ENCODE measurements at regions not wholly inside any gene's neighbourhood (a gene's known extent, or its start where the extent isn't known, plus 50 kb on each side); places are given as distances from the start of the nearest gene placed in this dataset.
"Not testable (repeated sequence)": the region's sequence is repeated elsewhere in the genome, so short reads cannot be mapped to it uniquely, and the experiment has no call there.

DNA sequence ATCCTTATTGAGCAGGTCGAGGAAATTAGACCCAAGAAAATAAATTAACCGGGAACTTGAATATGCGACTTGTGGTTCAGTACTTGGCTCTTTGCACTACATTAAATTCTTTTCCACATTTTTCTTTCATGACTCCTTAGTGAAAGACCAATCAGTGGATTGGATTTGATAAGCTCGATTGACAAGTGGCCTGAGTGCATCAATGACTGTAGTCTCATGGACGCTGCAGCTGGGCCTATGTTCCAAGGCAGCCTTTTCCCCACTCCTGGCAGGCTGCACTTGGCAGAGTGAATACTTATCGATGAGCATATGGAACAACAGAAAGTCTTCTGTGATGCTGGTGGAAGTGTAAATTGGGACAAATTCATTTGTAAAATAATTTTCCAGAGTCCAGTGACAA lies 210.8 kb upstream of the EXOC2 start:
- DNase-seq (ENCODE audit: low read depth, low spot score) = no peak

DNA sequence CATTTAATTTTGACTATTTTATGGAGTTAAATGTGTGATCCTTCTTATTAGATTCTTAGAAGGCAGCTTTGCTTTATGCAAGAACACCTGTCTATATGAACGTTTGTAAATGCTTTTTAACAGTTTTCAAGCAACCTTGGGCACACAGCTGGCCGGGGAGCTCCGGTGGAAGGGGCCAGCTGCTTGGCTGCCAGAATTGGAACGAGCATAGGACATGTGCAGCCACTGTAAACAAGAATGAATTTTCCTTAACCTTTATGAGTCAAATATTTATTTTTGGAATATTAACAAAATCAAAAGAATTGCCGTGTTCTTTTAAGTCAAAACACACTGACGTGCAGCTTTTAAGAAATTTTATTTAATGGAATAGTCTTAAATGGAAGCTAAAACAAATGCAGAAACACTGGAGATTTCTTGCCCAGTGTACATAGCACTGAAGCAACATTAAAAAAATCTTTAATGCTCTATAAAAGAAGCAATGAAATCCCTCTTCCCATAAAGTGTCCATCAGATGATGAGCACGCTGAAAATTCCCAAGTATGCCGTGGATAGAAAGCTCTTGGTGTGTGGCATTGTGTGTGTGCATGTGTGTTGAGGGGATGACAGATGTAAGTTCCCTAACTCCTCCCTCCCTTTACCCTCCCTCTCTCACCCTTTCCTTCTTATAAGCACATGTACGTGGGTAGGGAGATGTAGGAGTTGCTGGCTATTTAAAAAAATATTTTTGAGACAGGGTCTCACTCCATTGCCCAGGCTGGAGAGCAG lies 208.9 kb upstream of the EXOC2 start:
- no peak for DNase-seq (ENCODE audit: low read depth, low spot score)

- no peak for DNase-seq (ENCODE audit: low read depth, low spot score)
Observed at GRCh38 chr6:900716-901605, 208.0 kb upstream of the EXOC2 start.

DNA sequence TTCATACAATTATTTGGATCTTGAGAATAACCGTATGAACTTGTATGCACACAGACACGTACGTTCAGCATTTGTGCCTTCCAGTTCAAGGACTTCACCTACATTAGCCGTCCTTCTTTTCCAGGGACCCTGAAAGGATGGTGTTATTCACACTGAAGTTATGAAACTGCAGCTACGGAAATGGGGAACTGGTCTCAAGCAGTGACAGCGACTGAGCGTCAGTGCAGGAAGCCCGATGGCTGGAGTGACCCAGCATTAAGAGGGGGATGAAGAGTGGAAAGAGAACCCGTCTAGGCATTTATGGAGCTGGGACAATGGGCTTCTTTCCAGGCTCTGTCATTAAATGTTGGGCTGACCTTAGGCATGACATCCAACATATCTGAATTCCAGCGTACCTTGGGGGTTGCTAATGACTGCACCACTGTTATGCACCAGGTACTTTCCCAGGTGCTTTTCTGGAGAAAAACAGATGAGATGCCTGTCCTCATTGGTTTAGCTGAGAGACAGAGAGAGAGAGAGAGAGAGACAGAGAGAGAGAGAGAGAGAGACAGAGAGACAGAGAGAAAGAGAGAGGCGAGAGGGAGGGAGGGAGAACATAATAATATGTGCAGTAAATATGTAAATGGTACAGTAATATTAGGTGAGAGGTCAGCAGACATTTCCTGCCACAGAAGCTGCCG lies 204.7 kb upstream of the EXOC2 start:
- DNase-seq (ENCODE audit: low read depth, low spot score) = no peak

DNA sequence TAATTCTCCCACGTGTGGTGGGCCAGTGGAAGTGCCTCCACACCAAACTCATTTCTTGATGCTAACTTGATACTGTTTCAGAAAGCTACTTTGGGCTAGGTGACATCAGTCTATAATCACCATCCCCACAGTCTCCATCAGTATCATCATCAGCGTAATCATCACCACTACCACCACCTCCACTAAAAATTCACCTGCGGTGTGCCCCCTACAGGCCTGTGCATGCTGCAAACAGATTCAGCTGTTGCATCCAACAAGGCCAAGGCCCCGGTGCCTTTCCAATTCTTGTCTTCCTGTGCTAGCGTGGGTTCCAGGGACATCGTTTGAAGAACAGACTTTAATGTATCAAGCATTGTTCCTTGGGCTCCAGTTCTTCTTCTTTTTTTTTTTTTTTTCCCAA lies 201.3 kb upstream of the EXOC2 start:
- DNase-seq (ENCODE audit: low read depth, low spot score) = no peak

DNA sequence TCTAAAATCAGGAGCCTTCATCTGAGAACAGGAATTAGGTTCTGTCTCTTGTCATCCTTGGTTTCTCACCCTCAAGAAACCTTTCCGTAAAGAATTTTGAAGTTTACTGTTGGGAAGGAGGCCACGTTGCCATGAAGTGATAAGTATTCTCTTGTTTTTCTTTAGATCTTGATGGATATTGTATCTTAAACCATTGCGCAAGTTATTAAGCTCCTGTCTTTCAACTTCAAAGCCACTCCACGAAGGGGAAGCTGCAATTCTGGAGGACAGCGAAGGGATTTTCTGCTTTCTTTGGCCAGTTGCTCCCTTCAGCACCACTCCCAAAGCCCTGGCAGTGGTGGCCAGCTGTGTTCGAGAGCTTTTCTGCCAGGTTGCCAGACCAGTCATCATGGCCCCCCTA lies 198.1 kb upstream of the EXOC2 start:
- no peak for DNase-seq (ENCODE audit: low read depth, low spot score)

DNA sequence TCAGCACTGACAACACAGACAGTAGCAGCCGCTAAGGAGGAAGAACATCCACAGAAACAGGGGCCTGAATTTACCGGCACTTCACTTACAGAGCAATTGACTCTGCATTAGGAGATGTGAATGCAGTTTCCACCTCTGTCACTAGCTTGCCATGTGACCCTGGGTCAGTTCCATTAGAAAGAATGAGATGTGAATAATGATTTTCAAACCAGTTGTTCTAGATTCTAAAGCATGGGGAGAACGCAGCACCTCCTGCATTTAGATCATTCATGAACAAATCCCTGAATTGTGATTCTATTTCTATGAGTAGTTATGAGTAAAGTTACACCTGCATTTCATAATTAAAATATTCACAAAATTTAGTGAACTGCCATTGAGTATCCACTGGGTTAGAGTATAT lies 197.3 kb upstream of the EXOC2 start:
- no peak for DNase-seq (ENCODE audit: low read depth, low spot score)

- DNase-seq (ENCODE audit: low read depth, low spot score) = no peak
Observed at GRCh38 chr6:887583-888235, 194.8 kb upstream of the EXOC2 start.

DNA sequence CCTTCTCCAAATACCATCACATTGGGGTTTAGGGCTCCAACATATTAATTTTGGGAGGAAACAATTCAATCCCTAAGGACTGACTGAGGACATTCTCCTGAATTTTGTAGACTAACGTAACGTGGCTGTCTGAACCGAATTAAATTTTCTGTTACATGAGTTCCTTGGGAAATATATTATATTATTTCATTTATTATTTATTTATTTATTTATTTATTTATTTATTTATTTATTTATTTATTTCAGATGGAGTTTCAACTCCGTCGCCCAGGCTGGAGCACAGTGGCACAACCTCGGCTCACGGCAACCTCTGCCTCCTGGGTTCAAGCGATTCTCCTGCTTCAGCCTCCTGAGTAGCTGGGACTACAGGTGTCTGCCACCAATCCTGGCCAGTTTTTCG lies 193.2 kb upstream of the EXOC2 start:
- not testable (repeated sequence) for DNase-seq (ENCODE audit: low read depth, low spot score)

DNA sequence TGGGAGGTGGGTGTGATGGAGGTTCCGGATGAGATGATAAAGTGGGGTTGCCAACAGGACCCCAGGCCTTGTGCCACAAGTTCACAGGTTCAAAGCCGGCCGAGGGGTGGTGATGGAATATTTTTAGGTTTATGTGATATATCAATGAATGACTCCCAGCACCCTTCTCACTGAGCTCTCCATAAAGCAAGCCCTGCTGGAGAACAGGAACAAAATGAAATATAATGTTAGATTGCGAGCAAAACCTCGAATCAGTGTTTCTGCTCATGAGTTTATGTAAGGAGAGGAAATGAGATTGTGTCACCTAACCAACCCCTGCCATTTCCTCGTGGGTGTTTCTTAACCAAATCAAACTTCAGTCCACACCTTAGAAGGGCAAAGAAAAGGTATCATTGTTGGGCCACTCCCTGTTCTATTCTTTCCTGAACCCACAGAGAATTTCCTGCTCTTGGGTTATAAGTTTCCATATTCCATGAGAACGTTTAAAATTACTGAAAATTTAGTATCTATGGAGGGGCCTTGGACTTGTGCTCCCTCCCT lies 192.2 kb upstream of the EXOC2 start:
- no peak for DNase-seq (ENCODE audit: low read depth, low spot score)

GRCh38 chr6:884570-884969 lies 191.6 kb upstream of the EXOC2 start:
- no peak for DNase-seq (ENCODE audit: low read depth, low spot score)

DNA sequence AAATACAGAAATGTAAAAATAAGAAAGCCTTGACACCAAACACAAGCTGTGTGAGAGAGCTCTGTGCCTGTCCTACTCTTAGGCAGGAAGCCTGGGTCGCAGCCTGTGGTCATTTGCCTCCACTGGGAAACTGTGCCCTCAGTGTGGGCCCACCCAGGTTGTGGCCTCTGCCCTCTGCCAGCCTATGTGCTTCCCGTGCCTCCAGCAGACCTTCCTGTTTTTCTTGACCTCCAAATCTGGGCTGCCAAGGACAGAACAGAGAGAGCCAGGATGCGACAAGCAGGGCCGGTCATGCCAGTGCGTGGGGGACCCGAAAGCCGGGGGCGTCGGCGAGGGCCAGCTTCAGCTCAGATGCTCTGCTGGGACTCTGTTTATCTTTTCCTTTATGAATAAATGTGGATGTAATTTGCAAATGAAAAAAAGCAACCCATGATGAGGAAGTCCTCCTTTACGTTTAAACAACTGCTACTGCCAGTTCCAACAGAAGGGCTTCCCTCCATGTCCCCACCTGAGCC lies 189.2 kb upstream of the EXOC2 start:
- no peak for DNase-seq (ENCODE audit: low read depth, low spot score)

DNA sequence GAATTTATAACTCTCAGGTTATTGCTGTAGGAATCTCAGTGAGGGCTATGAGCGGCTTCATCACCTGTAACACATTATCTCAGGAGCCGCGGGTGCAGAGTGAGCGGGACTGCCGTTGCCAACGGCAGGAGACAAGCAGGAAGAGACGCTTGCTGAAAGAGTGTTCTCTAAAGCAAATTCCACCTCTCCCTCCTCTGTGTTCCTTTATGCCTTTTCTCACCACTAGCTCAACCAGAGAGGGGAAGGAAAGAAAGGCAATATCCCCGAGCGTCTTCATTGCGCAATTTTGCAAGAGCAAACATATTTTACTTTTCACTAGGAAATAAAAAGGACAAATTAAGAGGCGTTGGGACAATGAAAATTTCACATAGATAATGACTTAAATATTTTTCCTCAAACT lies 185.2 kb upstream of the EXOC2 start:
- no peak for DNase-seq (ENCODE audit: low read depth, low spot score)

DNA sequence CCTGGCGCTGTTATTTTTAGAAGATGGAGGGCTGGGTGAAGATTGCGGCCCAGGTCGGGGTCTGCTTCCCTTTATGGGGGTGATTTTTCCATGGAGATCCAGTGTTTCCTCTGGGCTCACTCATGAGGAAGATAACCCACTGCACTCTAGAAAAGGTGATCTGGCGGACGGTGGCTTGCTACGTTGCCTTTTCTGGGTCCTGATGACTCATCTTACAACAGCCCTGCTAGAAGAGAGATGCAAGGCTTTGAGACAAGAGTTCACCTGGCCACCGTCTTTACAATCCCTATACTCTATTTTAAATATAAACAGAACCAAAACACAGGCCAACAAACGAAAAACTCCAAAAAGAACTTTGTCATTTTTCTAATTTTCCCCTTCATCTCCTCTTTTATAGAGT lies 182.1 kb upstream of the EXOC2 start:
- DNase-seq (ENCODE audit: low read depth, low spot score) = no peak

GRCh38 chr6:872570-873125 lies 179.7 kb upstream of the EXOC2 start:
- DNase-seq (ENCODE audit: low read depth, low spot score) = no peak

DNA sequence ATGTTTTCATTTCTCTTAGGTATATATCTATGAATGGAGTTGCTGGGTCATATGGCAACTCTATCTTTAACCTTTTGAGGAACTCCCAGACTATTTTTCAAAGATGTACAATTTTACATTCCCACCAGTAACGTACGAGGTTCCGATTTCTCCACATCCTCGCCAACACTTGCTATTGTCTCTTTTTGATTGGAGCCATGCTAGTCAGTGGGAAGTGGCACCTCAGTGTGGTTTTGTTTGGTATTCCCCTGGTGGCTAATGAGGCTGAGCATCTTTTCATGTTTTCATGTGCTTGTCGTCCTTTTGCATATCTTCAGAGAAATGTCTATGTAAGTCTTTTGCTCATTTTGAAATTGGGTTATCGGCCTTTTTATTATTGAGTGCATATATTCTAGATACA lies 178.6 kb upstream of the EXOC2 start:
- DNase-seq (ENCODE audit: low read depth, low spot score) = no peak

- no peak for DNase-seq (ENCODE audit: low read depth, low spot score)
Observed at GRCh38 chr6:870096-870495, 177.2 kb upstream of the EXOC2 start.

DNA sequence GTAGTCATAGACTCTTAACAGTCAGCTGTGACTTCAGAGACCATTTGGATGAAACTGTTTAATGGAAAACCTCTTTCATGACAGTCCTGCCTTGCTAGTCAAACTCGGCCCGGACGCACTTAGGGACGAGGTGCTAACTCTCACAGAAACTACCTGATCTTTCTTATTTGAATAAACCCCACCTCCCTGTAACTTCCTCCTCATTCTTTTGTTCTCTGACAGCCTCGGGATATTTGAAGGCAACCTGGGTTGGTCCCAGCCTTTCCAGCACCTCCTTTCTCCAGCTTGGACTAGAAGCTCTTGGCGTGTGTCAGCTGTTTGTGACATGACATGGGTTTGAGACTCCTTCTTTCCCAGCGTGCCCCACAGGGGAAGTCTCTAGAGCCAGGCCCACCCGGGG lies 175.3 kb upstream of the EXOC2 start:
- DNase-seq (ENCODE audit: low read depth, low spot score) = peak; percentile 18

- no peak for DNase-seq (ENCODE audit: low read depth, low spot score)
Observed at GRCh38 chr6:867378-867777, 174.4 kb upstream of the EXOC2 start.

GRCh38 chr6:866316-866715 lies 173.4 kb upstream of the EXOC2 start:
- no peak for DNase-seq (ENCODE audit: low read depth, low spot score)

DNA sequence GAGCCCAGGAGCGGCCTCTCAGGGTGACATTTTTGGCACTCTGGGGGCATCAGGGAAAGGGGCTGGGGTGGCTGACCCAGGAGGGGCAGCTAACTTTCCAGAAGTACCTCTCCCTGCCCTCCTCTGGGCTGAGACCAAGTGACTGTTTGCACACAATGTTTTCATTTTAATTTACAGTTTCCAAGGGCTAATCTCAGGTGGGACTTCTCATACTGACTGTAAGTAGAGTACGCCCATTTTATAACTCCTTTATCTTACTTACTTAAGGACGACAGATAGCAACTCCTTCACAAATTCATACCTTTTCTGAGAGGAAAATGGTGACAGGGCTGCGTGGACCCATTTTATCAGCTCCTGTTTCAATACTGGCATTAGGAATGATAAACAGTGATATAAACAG lies 172.9 kb upstream of the EXOC2 start:
- no peak for DNase-seq (ENCODE audit: low read depth, low spot score)
